Muscle of arm (tissue), 1 donor: ENCODE measurements at regions not wholly inside any gene's neighbourhood (a gene's known extent, or its start where the extent isn't known, plus 50 kb on each side); places are given as distances from the start of the nearest gene placed in this dataset.
"Not testable (repeated sequence)": the region's sequence is repeated elsewhere in the genome, so short reads cannot be mapped to it uniquely, and the experiment has no call there.

Experiments used
- DNase-seq: peaks from one replicate; pipeline ENCODE4 v3.0.0-alpha.2; 2013

GRCh38 chr5:147084702-147085101 lies 150.1 kb upstream of the STK32A start:
- no peak for DNase-seq

GRCh38 chr5:147085409-147085808 lies 149.4 kb upstream of the STK32A start:
- no peak for DNase-seq

- DNase-seq, result no peak
Measured at GRCh38 chr5:147092044-147092443, 142.8 kb upstream of the STK32A start.

GRCh38 chr5:147093138-147093537 lies 141.7 kb upstream of the STK32A start:
- DNase-seq, result no peak

GRCh38 chr5:147095740-147096139 lies 139.1 kb upstream of the STK32A start:
- no peak for DNase-seq

- peak; percentile 24 for DNase-seq
Measured at GRCh38 chr5:147098233-147098790, 136.5 kb upstream of the STK32A start.

- no peak for DNase-seq
Measured at GRCh38 chr5:147101659-147102369, 133.0 kb upstream of the STK32A start.

GRCh38 chr5:147112899-147113298 lies 121.9 kb upstream of the STK32A start:
- DNase-seq, result no peak

GRCh38 chr5:147113967-147114366 lies 120.9 kb upstream of the STK32A start:
- DNase-seq, result no peak

- not testable (repeated sequence) for DNase-seq
Measured at GRCh38 chr5:147139759-147140158, 95.1 kb upstream of the STK32A start.

GRCh38 chr5:147140558-147140957 lies 94.3 kb upstream of the STK32A start:
- DNase-seq, result no peak

GRCh38 chr5:147141580-147141979 lies 93.2 kb upstream of the STK32A start:
- DNase-seq, result not testable (repeated sequence)

- no peak for DNase-seq
Measured at GRCh38 chr5:147143215-147143614, 91.6 kb upstream of the STK32A start.

GRCh38 chr5:147145328-147145727 lies 89.5 kb upstream of the STK32A start:
- DNase-seq, result no peak

GRCh38 chr5:147148715-147149114 lies 86.1 kb upstream of the STK32A start:
- no peak for DNase-seq

GRCh38 chr5:147152086-147152485 lies 82.7 kb upstream of the STK32A start:
- DNase-seq, result no peak

GRCh38 chr5:147154809-147155208 lies 80.0 kb upstream of the STK32A start:
- no peak for DNase-seq

GRCh38 chr5:147156012-147156411 lies 78.8 kb upstream of the STK32A start:
- DNase-seq, result no peak

GRCh38 chr5:147160902-147161700 lies 73.7 kb upstream of the STK32A start:
- DNase-seq, result peak; percentile 53

GRCh38 chr5:147162740-147163139 lies 72.1 kb upstream of the STK32A start:
- no peak for DNase-seq

- no peak for DNase-seq
Measured at GRCh38 chr5:147167529-147167928, 67.3 kb upstream of the STK32A start.

GRCh38 chr5:147168578-147169327 lies 66.1 kb upstream of the STK32A start:
- no peak for DNase-seq
